K562 (cell line): ENCODE measurements at regions not wholly inside any gene's neighbourhood (a gene's known extent, or its start where the extent isn't known, plus 50 kb on each side); places are given as distances from the start of the nearest gene placed in this dataset.
A peak's percentile ranks its signal among the peaks of the same experiment; 100 is the strongest.

Experiments
- ARID3A ChIP-seq: IDR thresholded peaks from 2 replicates; pipeline ENCODE4 v1.6.1; 2012; ENCODE audit warnings: low read depth, low read length, improper control_type of control experiment, borderline replicate concordance
- NFE2L1 ChIP-seq: fragments of 450-650 bp; IDR thresholded peaks from 2 replicates; pipeline ENCODE4 v1.6.1; 2016; ENCODE audit warnings: missing genetic modification characterization, low read depth, mild to moderate bottlenecking, missing compliant biosample characterization, moderate library complexity, borderline replicate concordance
- PKNOX1 ChIP-seq: fragments of 450-650 bp; IDR thresholded peaks from 2 replicates; pipeline ENCODE4 v1.6.1; 2016
- ZBTB12 ChIP-seq: fragments of 250-450 bp; sonication (Bioruptor Pico); IDR thresholded peaks from 2 replicates; pipeline ENCODE4 v1.4.0; 2020
- ZNF23 ChIP-seq: fragments of 250-450 bp; sonication (Bioruptor Pico); IDR thresholded peaks from 2 replicates; pipeline ENCODE4 v1.4.0; 2020; ENCODE audit warnings: mild to moderate bottlenecking
- TF ChIP-seq, protein P1 (sequence below): fragments of 450-650 bp; IDR thresholded peaks from 2 replicates; pipeline ENCODE4 v1.6.1; 2016; ENCODE audit warnings: mild to moderate bottlenecking

DNA sequence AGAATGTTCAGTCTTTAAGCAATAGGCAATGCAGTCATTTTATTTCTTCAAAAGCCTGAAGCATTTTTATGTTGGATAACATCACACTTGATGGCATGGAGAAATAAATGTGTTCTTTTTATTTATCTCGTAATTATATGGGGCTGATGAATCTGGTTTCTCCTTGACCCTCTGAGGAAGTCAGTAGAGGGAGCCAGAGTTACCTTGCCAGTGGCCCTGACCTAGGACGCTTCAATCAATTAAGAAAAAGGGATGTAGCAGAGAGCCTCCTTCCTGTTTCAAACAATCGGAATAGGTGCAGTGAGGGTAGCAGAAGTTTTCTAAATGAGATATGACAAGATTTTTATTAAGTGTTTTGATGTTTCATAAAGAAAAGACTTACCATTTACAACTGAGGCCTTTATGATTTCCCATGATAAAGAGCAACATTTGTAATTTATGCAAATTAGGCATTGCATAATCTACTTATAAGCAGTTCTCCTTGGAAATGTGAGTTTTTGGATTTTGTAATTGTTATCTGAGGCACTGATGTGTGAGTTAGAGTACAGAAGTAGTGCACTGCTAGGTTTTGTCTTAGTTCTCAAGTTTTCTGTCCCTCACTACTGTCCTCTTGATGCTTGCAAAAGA is 129.1 kb downstream of the RAP2B start (continued):
- TF ChIP-seq, protein P1, sequence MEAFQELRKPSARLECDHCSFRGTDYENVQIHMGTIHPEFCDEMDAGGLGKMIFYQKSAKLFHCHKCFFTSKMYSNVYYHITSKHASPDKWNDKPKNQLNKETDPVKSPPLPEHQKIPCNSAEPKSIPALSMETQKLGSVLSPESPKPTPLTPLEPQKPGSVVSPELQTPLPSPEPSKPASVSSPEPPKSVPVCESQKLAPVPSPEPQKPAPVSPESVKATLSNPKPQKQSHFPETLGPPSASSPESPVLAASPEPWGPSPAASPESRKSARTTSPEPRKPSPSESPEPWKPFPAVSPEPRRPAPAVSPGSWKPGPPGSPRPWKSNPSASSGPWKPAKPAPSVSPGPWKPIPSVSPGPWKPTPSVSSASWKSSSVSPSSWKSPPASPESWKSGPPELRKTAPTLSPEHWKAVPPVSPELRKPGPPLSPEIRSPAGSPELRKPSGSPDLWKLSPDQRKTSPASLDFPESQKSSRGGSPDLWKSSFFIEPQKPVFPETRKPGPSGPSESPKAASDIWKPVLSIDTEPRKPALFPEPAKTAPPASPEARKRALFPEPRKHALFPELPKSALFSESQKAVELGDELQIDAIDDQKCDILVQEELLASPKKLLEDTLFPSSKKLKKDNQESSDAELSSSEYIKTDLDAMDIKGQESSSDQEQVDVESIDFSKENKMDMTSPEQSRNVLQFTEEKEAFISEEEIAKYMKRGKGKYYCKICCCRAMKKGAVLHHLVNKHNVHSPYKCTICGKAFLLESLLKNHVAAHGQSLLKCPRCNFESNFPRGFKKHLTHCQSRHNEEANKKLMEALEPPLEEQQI: peak; percentile 70; the same call in 1 of the 2 replicates
- TF ChIP-seq ZNF23 (CRISPR knock-in tag): no peak
- peak; percentile 65; the same call in 1 of the 2 replicates for TF ChIP-seq ARID3A
- 0 out of 2 replicates have a peak, but pooled peaks have one; percentile 15 for TF ChIP-seq PKNOX1
- no peak for TF ChIP-seq ZBTB12
- TF ChIP-seq NFE2L1 (tag): no peak
